DOHH2 (cell line): ENCODE measurements at regions not wholly inside any gene's neighbourhood (a gene's known extent, or its start where the extent isn't known, plus 50 kb on each side); places are given as distances from the start of the nearest gene placed in this dataset.

Experiments
- H3F3A ChIP-seq: fragments of 200-600 bp; sonication (generic), shearing (Covaris generic); 2 replicates; pipeline ENCODE4 v1.6.0; 2016; ENCODE audit warnings: antibody characterized with exemption, mild to moderate bottlenecking; ENCODE audit not compliant: control insufficient read depth, insufficient read depth
- H3K27ac ChIP-seq: fragments of 200-600 bp; sonication (generic); 2 replicates; pipeline ENCODE4 v1.5.1; 2014; ENCODE audit warnings: low read depth, mild to moderate bottlenecking, low read length, moderate library complexity
- H3K27me3 ChIP-seq: fragments of 200-600 bp; sonication (generic); 2 replicates; pipeline ENCODE4 v1.6.1; 2014; ENCODE audit warnings: mild to moderate bottlenecking, low read length, mixed read lengths; ENCODE audit not compliant: control insufficient read depth
- H3K36me3 ChIP-seq: fragments of 200-600 bp; sonication (generic); 2 replicates; pipeline ENCODE4 v1.6.1; 2014; ENCODE audit warnings: mild to moderate bottlenecking, low read length, moderate library complexity, mixed read lengths; ENCODE audit not compliant: control insufficient read depth
- H3K4me1 ChIP-seq: fragments of 200-600 bp; sonication (generic); 2 replicates; pipeline ENCODE4 v1.6.1; 2014; ENCODE audit warnings: mild to moderate bottlenecking, low read length, mixed read lengths; ENCODE audit not compliant: control insufficient read depth
- H3K4me2 ChIP-seq: fragments of 200-600 bp; sonication (generic); 2 replicates; pipeline ENCODE4 v1.6.0; 2014; ENCODE audit warnings: mild to moderate bottlenecking, low read length, moderate library complexity
- H3K4me3 ChIP-seq: fragments of 200-600 bp; sonication (generic); 2 replicates; pipeline ENCODE4 v1.5.1; 2014; ENCODE audit warnings: mild to moderate bottlenecking, low read length, mixed read lengths
- H3K79me2 ChIP-seq: fragments of 200-600 bp; sonication (generic); 2 replicates; pipeline ENCODE4 v1.6.1; 2014; ENCODE audit warnings: mild to moderate bottlenecking, low read length, mixed read lengths; ENCODE audit not compliant: control insufficient read depth
- H3K9me2 ChIP-seq: fragments of 200-600 bp; sonication (generic); replicated peaks from 2 replicates; pipeline ENCODE4 v1.6.1; 2014; ENCODE audit warnings: mild to moderate bottlenecking, low read length, mixed read lengths; ENCODE audit not compliant: control insufficient read depth
- H3K9me3 ChIP-seq: fragments of 200-600 bp; sonication (generic); 2 replicates; pipeline ENCODE4 v1.6.1; 2014; ENCODE audit warnings: antibody characterized with exemption, low read length, mixed read lengths; ENCODE audit not compliant: control insufficient read depth, insufficient read depth
- H4K20me1 ChIP-seq: fragments of 200-600 bp; sonication (generic); 2 replicates; pipeline ENCODE4 v1.6.0; 2014; ENCODE audit warnings: low read depth, mild to moderate bottlenecking, antibody characterized with exemption, low read length, moderate library complexity; ENCODE audit not compliant: control insufficient read depth, insufficient read depth
- EZH2phosphoT487 ChIP-seq: fragments of 200-600 bp; sonication (generic); IDR thresholded peaks from 2 replicates; pipeline ENCODE4 v1.6.1; 2017; ENCODE audit warnings: borderline replicate concordance, mild to moderate bottlenecking, antibody characterized with exemption, low read length, moderate library complexity, mixed read lengths
- TF ChIP-seq, protein P1 (sequence below): fragments of 200-600 bp; sonication (generic); IDR thresholded peaks from one replicate; pipeline ENCODE4 v1.5.1; 2014; ENCODE audit warnings: antibody characterized with exemption, mild to moderate bottlenecking, low read depth, low read length; ENCODE audit not compliant: poor library complexity, severe bottlenecking

GRCh38 chr21:18608226-18608625 lies 204.6 kb upstream of the TMPRSS15 start:
- Histone ChIP-seq H3K4me1 (no peaks in the 10 kb centered on the region), H3K27ac (no peak overlapping the region), H3K27me3 (no peaks in the 10 kb centered on the region), H3F3A (no peaks in the 10 kb centered on the region), H3K9me3 (no peaks in the 10 kb centered on the region), H3K4me2 (no peak overlapping the region), H3K36me3 (no peaks in the 10 kb centered on the region), H3K4me3 (no peak overlapping the region), H4K20me1 (no peaks in the 10 kb centered on the region), H3K9me2 (no peaks in the 10 kb centered on the region), H3K79me2 (no peaks in the 10 kb centered on the region)
- TF ChIP-seq EZH2phosphoT487: no peak
- TF ChIP-seq, protein P1, sequence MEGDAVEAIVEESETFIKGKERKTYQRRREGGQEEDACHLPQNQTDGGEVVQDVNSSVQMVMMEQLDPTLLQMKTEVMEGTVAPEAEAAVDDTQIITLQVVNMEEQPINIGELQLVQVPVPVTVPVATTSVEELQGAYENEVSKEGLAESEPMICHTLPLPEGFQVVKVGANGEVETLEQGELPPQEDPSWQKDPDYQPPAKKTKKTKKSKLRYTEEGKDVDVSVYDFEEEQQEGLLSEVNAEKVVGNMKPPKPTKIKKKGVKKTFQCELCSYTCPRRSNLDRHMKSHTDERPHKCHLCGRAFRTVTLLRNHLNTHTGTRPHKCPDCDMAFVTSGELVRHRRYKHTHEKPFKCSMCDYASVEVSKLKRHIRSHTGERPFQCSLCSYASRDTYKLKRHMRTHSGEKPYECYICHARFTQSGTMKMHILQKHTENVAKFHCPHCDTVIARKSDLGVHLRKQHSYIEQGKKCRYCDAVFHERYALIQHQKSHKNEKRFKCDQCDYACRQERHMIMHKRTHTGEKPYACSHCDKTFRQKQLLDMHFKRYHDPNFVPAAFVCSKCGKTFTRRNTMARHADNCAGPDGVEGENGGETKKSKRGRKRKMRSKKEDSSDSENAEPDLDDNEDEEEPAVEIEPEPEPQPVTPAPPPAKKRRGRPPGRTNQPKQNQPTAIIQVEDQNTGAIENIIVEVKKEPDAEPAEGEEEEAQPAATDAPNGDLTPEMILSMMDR: no peak

DNA sequence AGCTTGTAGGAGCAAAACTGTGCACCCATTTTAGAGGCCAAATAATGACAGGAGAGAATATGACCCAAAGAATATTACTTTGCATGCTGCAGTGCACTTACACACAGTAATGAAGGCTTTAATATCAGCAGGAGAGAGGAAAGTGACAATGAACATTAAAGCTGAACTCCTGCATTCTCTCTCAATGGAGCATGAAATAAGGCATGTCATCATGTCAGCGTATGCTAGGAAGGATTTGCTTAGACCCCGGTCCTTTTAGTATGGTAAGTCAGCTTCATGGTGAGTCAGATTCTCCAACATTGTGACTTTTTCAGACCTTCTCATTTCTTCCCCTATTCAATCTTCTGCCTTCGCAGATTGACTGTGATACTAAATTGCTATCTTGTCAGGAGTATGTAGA lies 210.7 kb upstream of the TMPRSS15 start:
- Histone ChIP-seq H4K20me1 (no peaks in the 10 kb centered on the region), H3K9me2 (no peaks in the 10 kb centered on the region), H3K27me3 (no peaks in the 10 kb centered on the region), H3K27ac (no peak overlapping the region), H3K4me2 (no peak overlapping the region), H3K4me1 (no peaks in the 10 kb centered on the region), H3K9me3 (no peaks in the 10 kb centered on the region), H3K79me2 (no peaks in the 10 kb centered on the region), H3F3A (no peaks in the 10 kb centered on the region), H3K36me3 (no peaks in the 10 kb centered on the region), H3K4me3 (no peak overlapping the region)
- TF ChIP-seq, protein P1: no peak
- TF ChIP-seq EZH2phosphoT487: no peak

DNA sequence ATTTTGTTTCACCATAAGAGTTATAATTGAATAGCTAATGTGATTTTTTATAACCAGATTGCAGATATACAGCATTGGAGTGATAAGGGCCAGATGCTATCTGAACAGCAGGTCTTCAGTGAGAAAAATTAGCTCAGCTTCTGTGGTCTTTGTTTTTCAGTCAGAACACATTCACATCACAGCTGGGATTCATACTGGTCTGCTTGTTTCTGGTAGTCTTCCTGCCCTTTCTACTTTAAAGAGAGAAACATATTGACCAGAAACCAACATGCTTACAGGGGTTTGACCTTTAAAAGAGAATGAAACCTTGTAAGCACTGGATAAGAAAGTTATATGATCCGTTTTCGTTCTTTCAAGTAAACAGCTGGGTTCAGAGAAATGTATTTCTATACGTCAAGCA lies 213.7 kb upstream of the TMPRSS15 start:
- Histone ChIP-seq H3K27me3 (no peaks in the 10 kb centered on the region), H3K9me3 (no peaks in the 10 kb centered on the region), H3K9me2 (no peaks in the 10 kb centered on the region), H3K4me2 (no peak overlapping the region), H4K20me1 (no peaks in the 10 kb centered on the region), H3K79me2 (no peaks in the 10 kb centered on the region), H3K36me3 (no peaks in the 10 kb centered on the region), H3K4me1 (no peaks in the 10 kb centered on the region), H3K27ac (no peak overlapping the region), H3F3A (no peaks in the 10 kb centered on the region), H3K4me3 (no peak overlapping the region)
- no peak for TF ChIP-seq EZH2phosphoT487
- TF ChIP-seq, protein P1: no peak

DNA sequence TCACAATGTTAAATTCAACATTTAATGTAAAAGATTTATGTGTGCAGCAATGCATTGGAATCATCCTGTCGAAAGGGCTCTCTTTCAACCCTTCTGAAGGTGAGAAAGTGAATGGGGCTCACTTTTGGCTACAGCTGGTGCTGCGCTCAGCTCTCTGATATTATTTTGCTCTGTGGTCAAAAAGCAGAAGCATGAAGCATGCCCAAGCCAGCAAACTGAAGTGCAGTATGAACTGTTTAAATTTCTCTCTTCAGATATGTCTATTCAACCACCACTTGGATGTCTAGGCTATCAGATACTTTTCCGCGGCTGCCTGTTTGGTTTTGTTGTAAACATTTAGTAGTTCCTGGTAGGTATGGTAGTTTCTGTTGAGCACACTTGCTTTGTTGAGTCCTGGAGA lies 216.9 kb upstream of the TMPRSS15 start:
- no peaks in the 10 kb centered on the region for H3K36me3 ChIP-seq
- TF ChIP-seq, protein P1: no peak
- no peaks in the 10 kb centered on the region for H3K4me1 ChIP-seq
- H3K27me3 ChIP-seq: no peaks in the 10 kb centered on the region
- no peak overlapping the region for H3K27ac ChIP-seq
- H3K79me2 ChIP-seq: no peaks in the 10 kb centered on the region
- H3K9me2 ChIP-seq: no peaks in the 10 kb centered on the region
- no peak overlapping the region for H3K4me2 ChIP-seq
- H4K20me1 ChIP-seq: no peaks in the 10 kb centered on the region
- H3K9me3 ChIP-seq: no peaks in the 10 kb centered on the region
- no peaks in the 10 kb centered on the region for H3F3A ChIP-seq
- H3K4me3 ChIP-seq: no peak overlapping the region
